ENCODE measurements at regions not wholly inside any gene's neighbourhood (a gene's known extent, or its start where the extent isn't known, plus 50 kb on each side); places are given as distances from the start of the nearest gene placed in this dataset.

DNA sequence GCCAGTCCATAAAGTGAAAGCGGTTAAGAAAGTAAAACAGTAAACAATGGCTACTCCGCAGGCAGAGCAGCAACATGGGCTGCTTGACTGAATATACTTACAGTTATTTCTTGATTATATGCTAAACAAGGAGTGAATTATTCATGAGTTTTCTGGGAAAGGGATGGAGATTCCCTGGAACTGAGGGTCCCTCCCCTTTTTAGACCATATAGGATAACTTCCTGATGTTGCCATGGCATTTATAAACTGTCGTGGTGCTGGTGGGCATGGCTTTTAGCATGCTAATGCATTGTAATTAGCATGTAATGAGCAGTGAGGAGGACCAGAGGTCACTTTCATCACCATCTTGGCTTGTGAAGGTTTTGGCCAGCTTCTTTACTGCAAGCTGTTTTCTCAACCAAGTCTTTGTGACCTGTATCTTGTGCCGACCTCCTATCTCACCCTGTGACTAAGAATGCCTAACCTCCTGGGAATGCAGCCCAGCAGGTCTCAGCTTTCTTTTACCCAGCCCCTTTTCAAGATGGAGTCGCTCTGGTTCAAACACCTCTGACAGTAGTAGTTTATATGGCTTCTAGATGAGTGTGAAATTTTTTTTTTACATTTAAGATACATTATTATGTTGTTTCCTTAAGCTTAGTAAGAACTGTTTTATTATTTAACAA is 514.8 kb upstream of the TENM3 start:
- BruUV-seq (replicated peaks) = no TSS peak
- Histone ChIP-seq H3K27me3 (ENCODE audit: control insufficient read depth, insufficient read depth, low read length) (no peaks in the 10 kb centered on the region), H3K4me3 (ENCODE audit: insufficient read depth, low read depth, low read length) (no peak overlapping the region), H2BK20ac (ENCODE audit: low read depth, low read length) (no peak overlapping the region), H3K4me2 (ENCODE audit: low read depth, low read length) (no peak overlapping the region), H3K18ac (ENCODE audit: low read depth, low read length) (no peak overlapping the region), H2BK5ac (ENCODE audit: low read depth, low read length, poor library complexity, severe bottlenecking) (no peak overlapping the region), H3K56ac (ENCODE audit: extremely low read depth, insufficient read depth, low read length) (no peak overlapping the region), H4K5ac (ENCODE audit: low read depth, low read length) (no peak overlapping the region), H4K20me1 (ENCODE audit: insufficient read depth, low read length) (no peaks in the 10 kb centered on the region), H3K79me1 (ENCODE audit: low read depth in 1 of 2, low read length in 2 of 2) (no peaks in the 10 kb centered on the region), H2AK5ac (ENCODE audit: low read depth, low read length) (no peak overlapping the region), H3K4ac (ENCODE audit: low read depth, low read length) (no peak overlapping the region), H3K4me1 (ENCODE audit: control insufficient read depth, insufficient read depth, low read length) (no peaks in the 10 kb centered on the region), H3K14ac (replicated peaks; ENCODE audit: low read depth, low read length) (no peak overlapping the region), H3K36me3 (ENCODE audit: control insufficient read depth, insufficient read depth, low read length) (no peaks in the 10 kb centered on the region), H2AK9ac (replicated peaks; ENCODE audit: low read depth, low read length, poor library complexity) (no peak overlapping the region), H3K23ac (ENCODE audit: low read depth, low read length) (no peak overlapping the region), H3K27ac (ENCODE audit: insufficient read depth, low read length) (no peak overlapping the region), H4K8ac (ENCODE audit: low read depth in 2 of 2, low read length in 2 of 2) (no peak overlapping the region), H2BK15ac (ENCODE audit: low read depth, low read length) (no peak overlapping the region), H3K9me3 (ENCODE audit: control insufficient read depth, insufficient read depth, low read length) (peaks cover 2% of the 10 kb centered on the region; the same call in 1 of the 2 replicates), H2BK120ac (ENCODE audit: low read depth, low read length) (no peak overlapping the region), H3K9ac (ENCODE audit: low read depth, low read length) (no peak overlapping the region), H3K9me1 (ENCODE audit: insufficient read depth, low read length) (no peaks in the 10 kb centered on the region), H2AFZ (replicated peaks; ENCODE audit: low read length, poor library complexity) (no peak overlapping the region), H4K91ac (ENCODE audit: insufficient read depth, low read depth, low read length) (no peak overlapping the region)
- dilution Hi-C loops (cut with HindIII; ENCODE audit: low sequenced_read_pairs, unreplicated experiment) (no loop called here), in situ Hi-C loops (cut with MboI; ENCODE audit: low sequenced_read_pairs) (no loop called here), intact Hi-C loops (cut with micrococcal nuclease) (no loop called here)
- ATAC-seq (ENCODE audit: low read depth) = no peak
- ChIA-PET CTCF (interaction anchor here (0.6 kb wide), 1 partner anchor 121 kb away, joined by 6 read pairs; no protein-coding TSS in a partner anchor), POLR2A (ENCODE audit: unreplicated experiment) (no interaction called here)
- DNase-seq = peak; percentile 4
- WGBS, 2 experiments (ENCODE audit: extremely low coverage in 2 of 2, insufficient read length in 1 of 2) = no CpG with 5 or more reads among the region's 5 CpGs
- TF ChIP-seq FOS (IDR thresholded peaks at IDR 0.05; ENCODE audit: low read depth, low read length) = no peak
- TF ChIP-seq RAD21 (IDR thresholded peaks at IDR 0.05; ENCODE audit: low read length) = no peak
- TF ChIP-seq, protein P1, sequence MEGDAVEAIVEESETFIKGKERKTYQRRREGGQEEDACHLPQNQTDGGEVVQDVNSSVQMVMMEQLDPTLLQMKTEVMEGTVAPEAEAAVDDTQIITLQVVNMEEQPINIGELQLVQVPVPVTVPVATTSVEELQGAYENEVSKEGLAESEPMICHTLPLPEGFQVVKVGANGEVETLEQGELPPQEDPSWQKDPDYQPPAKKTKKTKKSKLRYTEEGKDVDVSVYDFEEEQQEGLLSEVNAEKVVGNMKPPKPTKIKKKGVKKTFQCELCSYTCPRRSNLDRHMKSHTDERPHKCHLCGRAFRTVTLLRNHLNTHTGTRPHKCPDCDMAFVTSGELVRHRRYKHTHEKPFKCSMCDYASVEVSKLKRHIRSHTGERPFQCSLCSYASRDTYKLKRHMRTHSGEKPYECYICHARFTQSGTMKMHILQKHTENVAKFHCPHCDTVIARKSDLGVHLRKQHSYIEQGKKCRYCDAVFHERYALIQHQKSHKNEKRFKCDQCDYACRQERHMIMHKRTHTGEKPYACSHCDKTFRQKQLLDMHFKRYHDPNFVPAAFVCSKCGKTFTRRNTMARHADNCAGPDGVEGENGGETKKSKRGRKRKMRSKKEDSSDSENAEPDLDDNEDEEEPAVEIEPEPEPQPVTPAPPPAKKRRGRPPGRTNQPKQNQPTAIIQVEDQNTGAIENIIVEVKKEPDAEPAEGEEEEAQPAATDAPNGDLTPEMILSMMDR (conservative IDR thresholded peaks at IDR 0.05; ENCODE audit: low read depth, low read length) = no peak
- TF ChIP-seq, protein P2, sequence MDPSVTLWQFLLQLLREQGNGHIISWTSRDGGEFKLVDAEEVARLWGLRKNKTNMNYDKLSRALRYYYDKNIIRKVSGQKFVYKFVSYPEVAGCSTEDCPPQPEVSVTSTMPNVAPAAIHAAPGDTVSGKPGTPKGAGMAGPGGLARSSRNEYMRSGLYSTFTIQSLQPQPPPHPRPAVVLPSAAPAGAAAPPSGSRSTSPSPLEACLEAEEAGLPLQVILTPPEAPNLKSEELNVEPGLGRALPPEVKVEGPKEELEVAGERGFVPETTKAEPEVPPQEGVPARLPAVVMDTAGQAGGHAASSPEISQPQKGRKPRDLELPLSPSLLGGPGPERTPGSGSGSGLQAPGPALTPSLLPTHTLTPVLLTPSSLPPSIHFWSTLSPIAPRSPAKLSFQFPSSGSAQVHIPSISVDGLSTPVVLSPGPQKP (IDR thresholded peaks at IDR 0.05; ENCODE audit: borderline replicate concordance, low read depth, low read length) = no peak
- TF ChIP-seq SMC3 (IDR thresholded peaks at IDR 0.05; ENCODE audit: low read depth, low read length) = no peak
- no peak for TF ChIP-seq NFE2L2 (IDR thresholded peaks at IDR 0.05; ENCODE audit: low read depth, low read length)
- TF ChIP-seq, protein P3, sequence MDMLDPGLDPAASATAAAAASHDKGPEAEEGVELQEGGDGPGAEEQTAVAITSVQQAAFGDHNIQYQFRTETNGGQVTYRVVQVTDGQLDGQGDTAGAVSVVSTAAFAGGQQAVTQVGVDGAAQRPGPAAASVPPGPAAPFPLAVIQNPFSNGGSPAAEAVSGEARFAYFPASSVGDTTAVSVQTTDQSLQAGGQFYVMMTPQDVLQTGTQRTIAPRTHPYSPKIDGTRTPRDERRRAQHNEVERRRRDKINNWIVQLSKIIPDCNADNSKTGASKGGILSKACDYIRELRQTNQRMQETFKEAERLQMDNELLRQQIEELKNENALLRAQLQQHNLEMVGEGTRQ (IDR thresholded peaks at IDR 0.05; ENCODE audit: low read depth, low read length) = no peak
- TF ChIP-seq CHD1 (IDR thresholded peaks at IDR 0.05; ENCODE audit: low read depth, low read length) = no peak
- no peak for TF ChIP-seq BHLHE40 (IDR thresholded peaks at IDR 0.05; ENCODE audit: low read depth, low read length)
- TF ChIP-seq RFX5 (IDR thresholded peaks at IDR 0.05; ENCODE audit: low read depth, low read length) = no peak
- TF ChIP-seq POLR2A (IDR thresholded peaks at IDR 0.05; ENCODE audit: low read depth, low read length) = no peak
- no peak for TF ChIP-seq MAFK (IDR thresholded peaks at IDR 0.05; ENCODE audit: low read depth, low read length)
- no peak for TF ChIP-seq RCOR1 (IDR thresholded peaks at IDR 0.05; ENCODE audit: insufficient replicate concordance, low read length)
- no peak for TF ChIP-seq CEBPB (IDR thresholded peaks at IDR 0.05; ENCODE audit: low read depth, low read length)
- TF ChIP-seq MXI1 (IDR thresholded peaks at IDR 0.05; ENCODE audit: borderline replicate concordance, low read depth, low read length) = no peak
- TF ChIP-seq MAZ (IDR thresholded peaks at IDR 0.05; ENCODE audit: borderline replicate concordance, low read depth, low read length) = no peak

Data from IMR-90 (cell line).